ENCODE measurements at regions not wholly inside any gene's neighbourhood (a gene's known extent, or its start where the extent isn't known, plus 50 kb on each side); places are given as distances from the start of the nearest gene placed in this dataset.

- no peak for DNase-seq
Observed at GRCh38 chr4:153107246-153107645, 97.0 kb upstream of the TRIM2 start.

DNA sequence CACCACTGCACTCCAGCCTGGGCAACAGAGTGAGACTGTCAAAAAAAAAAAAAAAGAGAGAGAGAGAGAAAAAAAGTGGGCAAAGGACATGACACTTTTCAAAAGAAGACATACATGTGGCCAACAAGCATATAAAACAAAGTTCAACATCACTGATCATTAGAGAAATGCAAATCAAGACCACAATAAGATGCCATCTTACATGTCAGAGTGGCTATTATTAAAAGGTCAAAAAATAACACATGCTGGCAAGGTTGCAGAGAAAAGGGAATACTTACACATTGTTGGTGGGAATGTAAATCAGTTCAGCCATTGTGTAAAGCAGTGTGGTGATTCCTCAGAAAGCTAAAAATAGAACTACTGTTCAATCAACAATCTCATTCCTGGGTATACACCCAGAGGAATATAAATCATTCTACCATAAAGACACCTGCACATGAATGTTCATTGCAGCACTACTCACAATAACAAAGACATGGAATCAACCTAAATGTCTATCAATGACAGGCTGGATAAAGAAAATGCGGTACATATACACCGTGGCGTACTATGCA is 94.9 kb upstream of the TRIM2 start:
- no peak for DNase-seq

- no peak for DNase-seq
Observed at GRCh38 chr4:153110739-153111138, 93.5 kb upstream of the TRIM2 start.

DNA sequence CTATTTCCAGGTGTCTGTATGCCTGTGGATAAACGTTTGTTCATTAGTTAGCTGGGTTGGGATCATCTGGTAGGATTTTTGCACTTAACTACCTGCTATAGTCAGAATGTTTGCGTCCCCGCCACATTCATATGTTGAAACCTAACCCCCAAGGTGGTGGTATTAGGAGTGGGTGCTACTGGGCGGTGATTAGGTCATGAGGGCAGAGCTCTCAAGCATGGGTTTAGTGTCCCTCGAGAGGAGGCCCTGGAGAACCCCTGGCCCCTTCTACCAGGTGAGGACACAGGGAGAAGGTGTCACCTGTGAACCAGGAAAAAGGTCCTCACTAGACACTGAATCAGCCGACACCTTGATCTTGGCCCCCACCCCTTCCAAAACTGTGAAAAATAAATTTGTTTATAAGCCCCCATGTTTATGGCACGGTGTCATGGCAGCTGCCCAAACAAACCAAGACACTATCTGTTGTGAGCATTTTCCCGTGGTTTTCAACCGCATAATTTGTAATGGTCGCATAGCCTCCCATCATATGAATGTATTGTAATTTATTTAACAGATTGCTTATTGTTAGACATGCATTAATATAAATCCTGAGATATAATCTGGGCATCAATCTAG is 92.7 kb upstream of the TRIM2 start:
- DNase-seq: no peak

DNA sequence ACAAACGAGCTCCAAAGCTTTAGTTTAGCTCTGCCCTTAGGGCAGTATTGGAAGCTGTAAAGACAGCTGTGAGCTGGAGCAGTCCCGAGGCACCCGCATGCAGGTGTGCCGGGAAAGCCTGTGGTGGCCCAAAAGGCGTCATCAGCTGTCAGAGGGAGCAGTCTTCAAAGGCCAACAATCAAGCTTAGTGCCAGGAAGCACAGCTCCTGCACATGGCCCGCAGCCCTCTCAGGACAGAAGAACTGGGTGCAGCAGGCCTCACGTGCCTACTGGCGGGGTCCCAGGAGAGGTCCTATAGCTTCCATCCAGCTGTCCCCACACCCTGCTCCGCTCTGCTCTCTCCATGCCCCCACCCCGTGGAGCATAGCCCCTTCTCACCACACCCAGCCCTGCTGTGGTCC is 92.2 kb upstream of the TRIM2 start:
- DNase-seq: no peak

DNA sequence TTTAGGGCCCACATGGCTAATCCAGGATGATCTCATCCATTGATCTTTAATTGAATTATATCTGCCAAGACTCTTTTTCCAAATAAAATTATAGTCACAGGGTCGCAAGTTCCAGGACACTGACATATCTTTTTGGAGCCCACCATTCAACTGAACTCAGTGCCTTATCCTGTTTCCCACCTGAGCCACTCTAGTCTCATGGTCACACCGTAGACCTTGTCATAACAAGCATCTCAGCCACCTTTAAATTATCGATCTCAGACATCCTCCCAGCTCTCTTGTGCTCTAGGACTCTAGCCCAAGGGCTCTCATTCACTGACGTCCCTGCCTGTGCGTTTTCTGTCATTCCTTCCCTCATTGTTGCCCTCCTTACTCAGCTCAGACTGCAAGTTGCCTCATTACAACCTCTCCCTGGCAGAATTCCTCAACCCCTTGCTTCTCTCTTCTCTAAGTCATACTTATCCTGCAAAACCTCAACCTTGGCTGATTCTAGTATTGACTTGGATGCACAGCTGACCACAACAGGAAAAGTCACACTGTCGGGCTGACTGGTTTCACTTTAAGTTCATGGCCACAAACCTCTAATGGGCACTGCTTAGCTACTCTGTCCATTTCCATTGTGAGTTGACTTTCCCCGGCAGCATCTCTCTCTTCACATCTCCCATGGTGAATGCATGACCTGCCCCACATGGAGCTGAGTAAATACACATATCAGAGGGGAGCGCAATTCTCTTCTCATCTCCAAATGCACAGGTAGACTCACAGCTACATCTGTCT is 91.0 kb upstream of the TRIM2 start:
- DNase-seq: no peak

DNA sequence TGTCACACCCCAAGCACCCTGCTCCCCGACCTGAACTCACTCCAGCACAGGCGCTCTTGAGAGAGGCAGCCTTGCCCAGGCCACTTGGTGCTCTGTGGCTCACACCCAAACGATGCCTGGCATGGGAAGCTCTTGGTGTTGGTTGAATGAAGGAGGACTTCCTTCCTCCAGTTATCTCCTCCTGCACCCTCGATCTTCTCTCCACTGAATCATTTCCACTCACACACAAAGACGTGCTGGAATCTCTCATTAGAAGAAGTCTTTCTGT is 90.5 kb upstream of the TRIM2 start:
- no peak for DNase-seq

DNA sequence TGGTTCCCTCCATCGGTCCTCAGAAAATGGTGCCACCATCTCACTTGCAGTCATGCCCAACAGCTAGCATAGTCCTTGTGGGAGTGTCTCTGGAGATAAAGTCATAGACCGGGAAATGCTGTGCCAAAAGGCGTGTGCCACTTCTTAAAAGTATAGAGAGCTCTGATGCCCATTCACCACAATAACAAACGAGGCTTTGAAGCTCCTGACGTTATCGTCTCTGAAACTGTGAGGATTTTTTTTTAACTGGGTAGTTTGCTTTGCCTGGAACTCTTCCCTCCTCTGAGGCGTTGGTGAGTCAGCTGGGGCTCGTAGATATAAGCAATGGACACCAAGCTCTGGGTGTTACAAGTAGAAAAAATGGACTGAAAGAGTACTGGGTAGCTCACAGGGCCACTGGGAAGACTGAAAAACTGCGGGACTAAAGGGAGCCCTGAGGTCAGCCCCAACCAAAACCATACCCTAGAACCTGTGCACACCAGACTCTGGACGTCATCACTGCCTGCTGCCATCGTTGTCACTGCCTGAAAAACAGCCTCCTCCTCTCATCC is 89.4 kb upstream of the TRIM2 start:
- DNase-seq: no peak

DNA sequence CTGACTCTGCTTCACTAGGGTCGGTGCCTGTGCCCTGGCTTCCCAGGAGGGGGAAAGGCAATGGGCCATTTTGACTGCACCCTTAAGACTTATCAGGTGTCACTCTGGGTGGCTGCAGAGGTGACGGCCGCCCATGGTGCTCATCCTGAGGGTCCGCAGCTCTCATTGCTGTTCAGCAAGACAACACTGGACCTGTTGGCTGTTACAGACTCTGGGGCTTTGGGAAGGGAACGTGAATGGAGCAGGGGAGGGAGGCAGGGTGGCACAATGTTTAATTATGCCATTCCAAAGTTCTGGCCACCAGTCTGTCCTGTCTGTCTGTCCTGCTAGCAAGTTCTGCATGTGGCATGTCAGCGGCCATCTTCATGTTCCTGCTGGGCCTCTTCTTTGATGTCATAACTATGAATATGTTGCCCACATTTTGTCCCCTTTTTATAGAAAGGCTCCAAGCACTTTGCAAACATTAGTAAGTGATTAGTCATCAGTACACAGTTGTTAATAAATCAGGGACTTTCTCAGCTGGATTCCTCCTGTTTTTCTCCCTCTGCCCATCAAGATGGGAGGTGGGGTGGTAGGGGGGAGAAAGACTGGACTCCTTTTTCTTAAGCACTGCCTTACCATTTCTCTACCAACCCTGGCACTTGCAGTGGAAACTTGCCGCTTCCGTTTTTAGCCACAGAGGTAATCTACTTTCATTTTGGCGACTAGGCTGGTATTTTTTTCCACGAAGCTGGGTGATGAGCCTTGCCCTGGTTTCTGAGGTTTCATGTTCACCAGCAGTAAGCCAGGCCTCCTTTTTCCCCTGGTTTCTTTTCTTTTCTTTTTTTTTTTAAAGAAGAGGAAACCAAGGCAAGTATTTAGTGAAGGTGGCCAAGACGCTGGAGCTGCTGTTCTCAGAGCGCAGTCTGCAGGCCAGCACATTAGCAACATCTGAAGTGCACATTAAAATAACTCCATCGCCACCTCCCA is 88.6 kb upstream of the TRIM2 start:
- peak; percentile 24 for DNase-seq

DNA sequence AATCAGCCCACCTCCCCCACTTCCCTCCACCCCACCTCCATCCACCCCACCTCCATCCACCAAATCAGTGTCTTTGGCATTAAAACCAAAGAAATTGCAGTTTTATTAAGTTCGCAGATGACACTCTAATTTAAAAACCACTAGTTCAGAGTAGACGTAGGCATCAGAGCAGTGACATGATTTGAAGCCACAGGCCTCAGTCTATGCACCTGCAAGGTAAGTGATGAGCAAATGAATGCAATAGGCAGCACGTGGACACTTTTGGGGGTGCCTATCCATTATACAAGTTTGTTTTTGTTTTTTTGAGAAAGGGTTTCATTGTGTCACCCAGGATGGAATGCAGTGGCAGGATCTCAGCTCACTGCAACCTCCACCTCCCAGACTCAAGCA is 88.0 kb upstream of the TRIM2 start:
- DNase-seq: no peak

DNA sequence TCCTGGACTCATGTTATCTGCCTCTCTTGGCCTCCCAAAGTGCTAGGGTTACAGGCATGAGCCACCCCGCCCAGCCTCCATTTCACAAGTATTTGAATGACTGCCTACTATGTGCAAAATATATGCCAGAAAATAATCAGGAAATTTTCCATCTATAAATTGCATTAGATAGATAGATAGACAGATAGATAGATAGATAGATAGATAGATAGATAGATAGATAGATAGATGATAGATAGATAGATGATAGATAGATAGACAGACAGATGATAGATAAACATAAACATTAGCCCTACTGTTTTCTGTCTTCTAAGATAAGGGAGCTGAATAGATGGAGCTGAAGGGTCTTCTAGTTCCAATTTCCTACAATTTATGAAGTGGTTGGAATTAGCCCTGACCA is 87.4 kb upstream of the TRIM2 start:
- no peak for DNase-seq

DNA sequence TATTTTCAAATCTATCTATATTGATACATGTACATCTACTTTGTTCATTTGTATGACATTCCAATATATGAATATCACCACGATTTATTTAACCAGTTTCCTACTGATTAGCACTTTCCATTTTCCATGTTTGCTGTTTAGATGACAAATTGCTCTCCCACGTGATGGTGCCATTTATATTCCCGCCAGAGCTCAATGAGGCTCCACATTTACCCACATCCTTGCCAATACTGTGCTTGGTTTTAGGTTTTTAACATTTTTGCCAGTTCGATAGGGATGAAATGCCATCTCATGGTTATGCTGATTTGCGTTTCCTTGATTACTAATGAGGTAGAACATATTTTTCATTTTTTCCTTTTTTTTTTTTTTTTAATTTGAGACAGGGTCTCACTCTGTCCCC is 86.7 kb upstream of the TRIM2 start:
- no peak for DNase-seq

- no peak for DNase-seq
Observed at GRCh38 chr4:153119626-153120025, 84.6 kb upstream of the TRIM2 start.

- no peak for DNase-seq
Observed at GRCh38 chr4:153120235-153120634, 84.0 kb upstream of the TRIM2 start.

DNA sequence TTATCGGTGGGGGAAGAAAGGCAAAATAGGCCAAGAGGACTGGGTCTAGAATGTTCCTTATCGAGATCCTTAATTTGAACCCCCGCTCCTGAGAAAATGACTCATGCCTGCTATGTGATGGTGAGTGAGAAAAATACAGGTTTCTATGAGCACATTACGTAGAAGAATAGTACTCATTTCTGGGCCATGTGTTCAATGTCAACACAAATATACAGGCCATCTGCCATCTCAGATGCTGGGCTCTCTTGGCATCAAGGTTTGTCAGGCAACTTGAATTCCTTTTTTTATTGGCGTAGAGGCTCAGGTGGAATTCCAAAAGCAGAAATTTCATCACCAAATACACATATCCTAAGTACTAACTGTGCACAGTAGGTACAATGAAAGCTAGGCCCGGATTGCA is 81.4 kb upstream of the TRIM2 start:
- DNase-seq: no peak

DNA sequence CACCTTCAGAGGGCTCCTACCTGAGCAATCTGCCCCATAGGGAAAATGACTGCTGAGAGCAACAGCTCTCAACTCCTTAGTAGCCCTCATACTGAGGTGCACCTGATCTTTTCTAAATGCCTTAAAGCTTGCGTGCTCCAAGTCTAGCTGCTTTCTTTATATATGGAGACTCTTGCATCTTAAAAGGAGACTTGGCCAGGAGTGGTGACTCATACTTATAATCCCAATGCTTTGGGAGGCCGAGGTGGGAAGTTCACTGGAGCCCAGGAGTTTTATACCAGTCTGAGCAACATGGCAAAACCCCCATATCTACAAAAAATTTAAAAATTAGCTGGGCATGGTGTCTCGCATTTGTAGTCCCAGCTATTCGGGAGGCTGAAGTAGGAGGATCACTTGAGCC is 78.1 kb upstream of the TRIM2 start:
- no peak for DNase-seq

- DNase-seq: peak; percentile 87
Observed at GRCh38 chr4:153127760-153128494, 76.3 kb upstream of the TRIM2 start.

DNA sequence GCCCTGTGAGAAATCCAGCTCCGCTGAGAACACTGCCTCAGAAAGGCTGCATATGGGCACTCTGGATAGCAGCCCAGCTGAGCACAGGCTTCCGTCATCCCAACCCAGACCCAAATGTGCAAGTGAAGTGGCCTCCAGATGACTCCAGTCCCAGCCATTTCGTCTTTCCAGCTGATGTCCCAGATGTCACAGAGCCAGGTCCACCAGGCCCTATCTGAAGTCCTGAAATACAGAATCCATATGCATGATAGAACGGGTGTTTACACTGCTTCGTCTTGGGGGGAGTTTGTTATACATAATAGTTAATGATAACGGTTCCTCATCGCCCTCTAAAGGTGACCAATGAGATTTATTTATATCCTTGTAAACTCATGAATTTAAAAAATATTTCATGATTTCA is 72.6 kb upstream of the TRIM2 start:
- DNase-seq: no peak

- peak; percentile 63 for DNase-seq
Observed at GRCh38 chr4:153137159-153137558, 67.1 kb upstream of the TRIM2 start.

DNA sequence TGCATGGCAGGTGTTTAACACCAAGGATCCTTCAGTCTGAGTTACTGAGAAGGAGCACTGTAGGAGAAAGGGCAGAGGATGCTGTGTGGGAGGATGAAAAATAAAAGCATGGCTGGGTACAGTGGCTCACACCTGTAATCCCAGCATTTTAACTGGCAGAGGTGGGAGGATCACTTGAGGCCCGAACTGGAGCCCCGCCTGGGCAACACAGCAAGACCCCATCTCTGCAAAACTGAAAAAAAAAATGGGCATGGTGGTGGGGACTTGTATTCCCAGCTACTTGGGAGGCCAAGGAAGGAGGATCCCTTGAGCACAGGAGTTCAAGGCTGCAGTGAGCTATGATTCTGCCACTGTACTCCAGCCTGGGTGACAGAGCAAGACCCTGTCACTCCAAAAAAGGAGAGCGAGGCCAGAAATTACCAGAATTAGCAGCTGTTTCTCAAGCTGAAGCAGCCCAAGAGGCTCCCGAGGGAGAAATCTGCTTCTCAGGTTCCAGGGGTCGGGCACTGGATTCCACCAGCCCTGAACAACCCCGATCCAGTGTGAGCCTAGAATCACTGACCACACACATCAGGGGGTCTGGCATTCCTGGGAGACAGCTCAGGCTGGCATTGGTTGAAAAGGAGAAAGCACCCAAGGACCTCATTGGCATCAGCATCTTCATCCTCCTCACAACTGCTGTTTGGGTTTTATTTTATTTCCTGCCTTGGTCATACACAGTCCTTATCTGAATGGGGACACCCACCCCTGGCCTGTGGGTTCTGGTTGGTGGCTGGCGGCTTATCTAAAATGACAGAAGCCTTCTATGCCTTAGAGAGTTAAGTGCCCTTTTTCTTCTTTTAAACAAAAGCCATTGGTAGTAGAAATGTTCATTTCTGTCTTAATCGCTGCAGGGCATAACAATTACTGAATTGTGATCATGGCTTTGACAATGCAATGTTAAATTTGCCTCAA is 66.3 kb upstream of the TRIM2 start:
- no peak for DNase-seq

DNA sequence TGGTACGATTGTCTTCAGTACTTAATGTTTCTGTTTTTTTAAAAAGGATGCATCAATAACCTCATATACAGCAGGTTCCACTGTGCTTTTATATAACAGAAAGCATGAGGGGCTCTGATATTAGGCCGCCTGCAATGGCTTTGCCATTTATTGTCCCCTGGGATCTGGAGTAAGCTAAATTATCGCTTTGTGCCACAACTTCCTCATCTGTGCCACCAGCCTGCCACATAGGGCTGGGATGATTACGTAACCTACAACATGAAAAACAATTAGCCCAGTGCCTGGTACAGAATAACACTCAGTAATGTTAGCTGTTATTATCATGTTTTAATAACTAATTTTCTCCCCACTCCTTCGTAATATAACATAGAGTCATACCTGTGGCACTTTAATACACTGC is 65.5 kb upstream of the TRIM2 start:
- no peak for DNase-seq

Data from hindlimb muscle (tissue), 1 donor.